SK-N-SH treated with all-trans-retinoic acid at 6 μM for 48 hours (cell line): ENCODE measurements at regions not wholly inside any gene's neighbourhood (a gene's known extent, or its start where the extent isn't known, plus 50 kb on each side); places are given as distances from the start of the nearest gene placed in this dataset.

ENCODE experiments used
- ESRRG ChIP-seq: fragments of 250-450 bp; sonication (Bioruptor Pico); IDR thresholded peaks from 2 replicates; pipeline ENCODE4 v1.6.1; 2021; ENCODE audit warnings: mild to moderate bottlenecking
- TOX ChIP-seq: fragments of 250-450 bp; sonication (Bioruptor Pico); IDR thresholded peaks from 2 replicates; pipeline ENCODE4 v1.8.0; 2021; ENCODE audit warnings: mild to moderate bottlenecking, moderate library complexity, borderline replicate concordance
- ZC3H10 ChIP-seq: fragments of 250-450 bp; sonication (Bioruptor Pico); IDR thresholded peaks from 2 replicates; pipeline ENCODE4 v1.5.1; 2021; ENCODE audit warnings: mild to moderate bottlenecking, moderate library complexity
- ZFP3 ChIP-seq: fragments of 250-450 bp; sonication (Bioruptor Pico); IDR thresholded peaks from 2 replicates; pipeline ENCODE4 v1.5.0; 2020; ENCODE audit warnings: mild to moderate bottlenecking, moderate library complexity
- ZNF70 ChIP-seq: fragments of 450-650 bp; formaldehyde crosslinking; IDR thresholded peaks from 2 replicates; pipeline ENCODE4 v1.5.0; 2020; ENCODE audit warnings: mild to moderate bottlenecking, moderate library complexity
- TF ChIP-seq, protein P1 (sequence below): fragments of 250-450 bp; sonication (Bioruptor Pico); IDR thresholded peaks from 2 replicates; pipeline ENCODE4 v1.5.0; 2020; ENCODE audit warnings: mild to moderate bottlenecking, moderate library complexity
- TF ChIP-seq, protein P2 (sequence below): fragments of 250-450 bp; sonication (Bioruptor Pico); IDR thresholded peaks from 2 replicates; pipeline ENCODE4 v1.8.0; 2021; ENCODE audit warnings: low read depth, mild to moderate bottlenecking, moderate library complexity, borderline replicate concordance
- TF ChIP-seq, protein P3 (sequence below): fragments of 250-450 bp; sonication (Bioruptor Pico); IDR thresholded peaks from 2 replicates; pipeline ENCODE4 v1.8.0; 2020; ENCODE audit warnings: mild to moderate bottlenecking, moderate library complexity, borderline replicate concordance

DNA sequence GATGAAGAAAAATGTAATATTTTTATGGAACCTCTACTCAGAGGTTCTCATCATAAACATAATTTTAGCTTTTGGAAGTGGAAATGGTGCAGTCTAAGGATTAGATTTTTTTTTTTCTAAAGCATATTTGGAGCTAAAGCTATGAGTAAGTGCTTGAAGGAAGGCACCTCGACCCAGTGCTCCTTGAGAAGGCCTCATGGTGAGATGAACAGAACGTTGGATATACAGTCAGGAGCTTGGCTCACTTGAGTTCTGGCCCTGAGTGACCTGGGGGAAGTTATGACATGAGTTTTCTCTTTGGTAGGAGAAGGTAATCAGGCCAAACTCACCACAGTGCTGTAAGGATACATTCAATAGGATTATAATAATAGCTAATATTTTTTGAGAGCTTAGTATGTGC, 163.3 kb downstream of the JCAD start:
- TF ChIP-seq, protein P1, sequence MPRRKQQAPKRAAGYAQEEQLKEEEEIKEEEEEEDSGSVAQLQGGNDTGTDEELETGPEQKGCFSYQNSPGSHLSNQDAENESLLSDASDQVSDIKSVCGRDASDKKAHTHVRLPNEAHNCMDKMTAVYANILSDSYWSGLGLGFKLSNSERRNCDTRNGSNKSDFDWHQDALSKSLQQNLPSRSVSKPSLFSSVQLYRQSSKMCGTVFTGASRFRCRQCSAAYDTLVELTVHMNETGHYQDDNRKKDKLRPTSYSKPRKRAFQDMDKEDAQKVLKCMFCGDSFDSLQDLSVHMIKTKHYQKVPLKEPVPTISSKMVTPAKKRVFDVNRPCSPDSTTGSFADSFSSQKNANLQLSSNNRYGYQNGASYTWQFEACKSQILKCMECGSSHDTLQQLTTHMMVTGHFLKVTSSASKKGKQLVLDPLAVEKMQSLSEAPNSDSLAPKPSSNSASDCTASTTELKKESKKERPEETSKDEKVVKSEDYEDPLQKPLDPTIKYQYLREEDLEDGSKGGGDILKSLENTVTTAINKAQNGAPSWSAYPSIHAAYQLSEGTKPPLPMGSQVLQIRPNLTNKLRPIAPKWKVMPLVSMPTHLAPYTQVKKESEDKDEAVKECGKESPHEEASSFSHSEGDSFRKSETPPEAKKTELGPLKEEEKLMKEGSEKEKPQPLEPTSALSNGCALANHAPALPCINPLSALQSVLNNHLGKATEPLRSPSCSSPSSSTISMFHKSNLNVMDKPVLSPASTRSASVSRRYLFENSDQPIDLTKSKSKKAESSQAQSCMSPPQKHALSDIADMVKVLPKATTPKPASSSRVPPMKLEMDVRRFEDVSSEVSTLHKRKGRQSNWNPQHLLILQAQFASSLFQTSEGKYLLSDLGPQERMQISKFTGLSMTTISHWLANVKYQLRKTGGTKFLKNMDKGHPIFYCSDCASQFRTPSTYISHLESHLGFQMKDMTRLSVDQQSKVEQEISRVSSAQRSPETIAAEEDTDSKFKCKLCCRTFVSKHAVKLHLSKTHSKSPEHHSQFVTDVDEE (CRISPR knock-in tag), result no peak
- TF ChIP-seq, protein P2, sequence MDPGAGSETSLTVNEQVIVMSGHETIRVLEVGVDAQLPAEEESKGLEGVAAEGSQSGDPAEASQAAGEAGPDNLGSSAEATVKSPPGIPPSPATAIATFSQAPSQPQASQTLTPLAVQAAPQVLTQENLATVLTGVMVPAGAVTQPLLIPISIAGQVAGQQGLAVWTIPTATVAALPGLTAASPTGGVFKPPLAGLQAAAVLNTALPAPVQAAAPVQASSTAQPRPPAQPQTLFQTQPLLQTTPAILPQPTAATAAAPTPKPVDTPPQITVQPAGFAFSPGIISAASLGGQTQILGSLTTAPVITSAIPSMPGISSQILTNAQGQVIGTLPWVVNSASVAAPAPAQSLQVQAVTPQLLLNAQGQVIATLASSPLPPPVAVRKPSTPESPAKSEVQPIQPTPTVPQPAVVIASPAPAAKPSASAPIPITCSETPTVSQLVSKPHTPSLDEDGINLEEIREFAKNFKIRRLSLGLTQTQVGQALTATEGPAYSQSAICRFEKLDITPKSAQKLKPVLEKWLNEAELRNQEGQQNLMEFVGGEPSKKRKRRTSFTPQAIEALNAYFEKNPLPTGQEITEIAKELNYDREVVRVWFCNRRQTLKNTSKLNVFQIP (CRISPR knock-in tag), result no peak
- TF ChIP-seq ZC3H10 (CRISPR knock-in tag) (no peak), TOX (CRISPR knock-in tag) (no peak), ZFP3 (CRISPR knock-in tag) (no peak), ESRRG (CRISPR knock-in tag) (no peak), ZNF70 (no peak)
- TF ChIP-seq, protein P3, sequence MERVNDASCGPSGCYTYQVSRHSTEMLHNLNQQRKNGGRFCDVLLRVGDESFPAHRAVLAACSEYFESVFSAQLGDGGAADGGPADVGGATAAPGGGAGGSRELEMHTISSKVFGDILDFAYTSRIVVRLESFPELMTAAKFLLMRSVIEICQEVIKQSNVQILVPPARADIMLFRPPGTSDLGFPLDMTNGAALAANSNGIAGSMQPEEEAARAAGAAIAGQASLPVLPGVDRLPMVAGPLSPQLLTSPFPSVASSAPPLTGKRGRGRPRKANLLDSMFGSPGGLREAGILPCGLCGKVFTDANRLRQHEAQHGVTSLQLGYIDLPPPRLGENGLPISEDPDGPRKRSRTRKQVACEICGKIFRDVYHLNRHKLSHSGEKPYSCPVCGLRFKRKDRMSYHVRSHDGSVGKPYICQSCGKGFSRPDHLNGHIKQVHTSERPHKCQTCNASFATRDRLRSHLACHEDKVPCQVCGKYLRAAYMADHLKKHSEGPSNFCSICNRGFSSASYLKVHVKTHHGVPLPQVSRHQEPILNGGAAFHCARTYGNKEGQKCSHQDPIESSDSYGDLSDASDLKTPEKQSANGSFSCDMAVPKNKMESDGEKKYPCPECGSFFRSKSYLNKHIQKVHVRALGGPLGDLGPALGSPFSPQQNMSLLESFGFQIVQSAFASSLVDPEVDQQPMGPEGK (CRISPR knock-in tag), result no peak
